ENCODE measurements at regions not wholly inside any gene's neighbourhood (a gene's known extent, or its start where the extent isn't known, plus 50 kb on each side); places are given as distances from the start of the nearest gene placed in this dataset.

DNA sequence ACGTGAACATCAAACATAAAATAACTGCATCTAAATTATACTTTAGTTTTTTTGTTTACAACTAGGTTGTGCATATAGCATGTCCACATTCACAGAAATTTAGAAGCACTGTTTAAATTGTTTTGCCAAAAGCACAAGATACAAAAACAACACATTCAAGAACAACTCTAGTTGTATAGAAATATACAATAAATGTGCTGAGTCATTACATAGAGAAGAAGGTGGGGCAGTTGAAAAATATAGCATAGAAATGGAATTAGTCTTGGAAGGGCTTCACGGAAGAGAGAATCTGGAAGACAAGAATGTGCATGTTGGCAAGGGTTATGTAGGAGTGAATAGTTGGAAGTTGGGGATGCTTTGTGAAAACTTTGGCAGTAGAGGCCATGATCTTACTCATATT is 239.0 kb upstream of the GLRA2 start:
- no peak for TF ChIP-seq CTCF (IDR thresholded peaks at IDR 0.05; ENCODE audit: low read length)
- no peak for TF ChIP-seq EZH2 (IDR thresholded peaks at IDR 0.05; ENCODE audit: borderline replicate concordance, low read length)
